ENCODE measurements at regions not wholly inside any gene's neighbourhood (a gene's known extent, or its start where the extent isn't known, plus 50 kb on each side); places are given as distances from the start of the nearest gene placed in this dataset.

DNA sequence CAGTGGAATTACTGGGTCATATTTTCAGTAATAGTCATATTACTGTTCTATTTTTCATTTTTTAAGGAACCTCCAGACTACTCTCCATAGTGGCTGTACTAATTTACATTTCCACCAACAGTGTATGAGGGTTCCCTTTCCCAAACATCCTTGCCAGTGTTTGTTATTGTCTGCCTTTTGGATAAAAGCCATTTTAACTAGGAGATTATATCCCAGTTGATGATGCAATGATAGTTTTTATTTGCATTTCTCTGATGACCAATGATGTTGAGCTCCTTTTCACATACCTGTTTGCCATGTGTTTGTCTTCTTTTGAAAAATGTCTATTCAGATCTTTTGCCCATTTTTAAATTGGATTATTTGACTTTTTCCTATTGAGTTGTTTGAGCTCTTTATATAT, 410.8 kb downstream of the TTLL7 start:
- TF ChIP-seq GATA2 (IDR thresholded peaks at IDR 0.05; ENCODE audit: low read depth, low read length) (no peak), GATA3 (IDR thresholded peaks at IDR 0.05; ENCODE audit: low read depth, low read length) (no peak)
